MM.1S (cell line): ENCODE measurements at regions not wholly inside any gene's neighbourhood (a gene's known extent, or its start where the extent isn't known, plus 50 kb on each side); places are given as distances from the start of the nearest gene placed in this dataset.

Experiments used
- DNase-seq: peaks from one replicate; pipeline ENCODE4 v3.0.0-alpha.2; 2015
- H2AFZ ChIP-seq: fragments of 300-600 bp; sonication (generic); 2 replicates; pipeline ENCODE4 v1.6.0; 2016; ENCODE audit warnings: antibody characterized with exemption, low read length
- H3F3A ChIP-seq: fragments of 300-600 bp; sonication (generic); 2 replicates; pipeline ENCODE4 v1.6.1; 2016; ENCODE audit warnings: mild to moderate bottlenecking, antibody characterized with exemption, low read length, moderate library complexity, mixed read lengths; ENCODE audit not compliant: insufficient read depth
- H3K27ac ChIP-seq: fragments of 300-600 bp; sonication (generic); 2 replicates; pipeline ENCODE4 v1.5.1; 2016; ENCODE audit warnings: mild to moderate bottlenecking, low read length
- H3K27me3 ChIP-seq: fragments of 300-600 bp; sonication (generic); replicated peaks from 2 replicates; pipeline ENCODE4 v1.6.0; 2016; ENCODE audit warnings: low read length; ENCODE audit not compliant: insufficient read depth
- H3K36me3 ChIP-seq: fragments of 300-600 bp; sonication (generic); replicated peaks from 2 replicates; pipeline ENCODE4 v1.6.1; 2016; ENCODE audit warnings: mild to moderate bottlenecking, low read length, mixed read lengths; ENCODE audit not compliant: insufficient read depth
- H3K4me1 ChIP-seq: fragments of 300-600 bp; sonication (generic); 2 replicates; pipeline ENCODE4 v1.6.1; 2016; ENCODE audit warnings: low read length, mixed read lengths
- H3K4me2 ChIP-seq: fragments of 300-600 bp; sonication (generic); 2 replicates; pipeline ENCODE4 v1.6.0; 2016; ENCODE audit warnings: low read depth, low read length
- H3K4me3 ChIP-seq: fragments of 300-600 bp; sonication (generic); 2 replicates; pipeline ENCODE4 v1.5.1; 2016; ENCODE audit warnings: low read length, mixed read lengths
- H3K79me2 ChIP-seq: fragments of 300-600 bp; sonication (generic); 2 replicates; pipeline ENCODE4 v1.6.1; 2016; ENCODE audit warnings: mixed run types, low read length, mixed read lengths
- H3K9ac ChIP-seq: fragments of 300-600 bp; sonication (generic); 2 replicates; pipeline ENCODE4 v1.6.1; 2016; ENCODE audit warnings: low read length, mixed read lengths
- H3K9me2 ChIP-seq: fragments of 300-600 bp; sonication (generic); replicated peaks from 2 replicates; pipeline ENCODE4 v1.6.1; 2016; ENCODE audit warnings: mild to moderate bottlenecking, low read length, mixed read lengths; ENCODE audit not compliant: insufficient read depth
- H3K9me3 ChIP-seq: fragments of 300-600 bp; sonication (generic); replicated peaks from 2 replicates; pipeline ENCODE4 v1.6.1; 2016; ENCODE audit warnings: mild to moderate bottlenecking, low read length, mixed read lengths; ENCODE audit not compliant: insufficient read depth
- H4K20me1 ChIP-seq: fragments of 300-600 bp; sonication (generic); 2 replicates; pipeline ENCODE4 v1.6.1; 2016; ENCODE audit warnings: mild to moderate bottlenecking, low read length, moderate library complexity, mixed read lengths; ENCODE audit not compliant: insufficient read depth
- CTCF ChIP-seq: fragments of 300-600 bp; sonication (generic); IDR thresholded peaks from 2 replicates; pipeline ENCODE4 v1.5.1; 2016; ENCODE audit warnings: antibody characterized with exemption, low read length, mixed read lengths
- EZH2 ChIP-seq: fragments of 300-600 bp; sonication (generic); optimal IDR thresholded peaks from 2 replicates; pipeline ENCODE3; 2017; ENCODE audit warnings: low read depth, mild to moderate bottlenecking, antibody characterized with exemption, low read length, mixed read lengths
- EZH2phosphoT487 ChIP-seq: fragments of 300-600 bp; sonication (generic); IDR thresholded peaks from 2 replicates; pipeline ENCODE4 v1.6.1; 2018; ENCODE audit warnings: antibody characterized with exemption, low read length

DNA sequence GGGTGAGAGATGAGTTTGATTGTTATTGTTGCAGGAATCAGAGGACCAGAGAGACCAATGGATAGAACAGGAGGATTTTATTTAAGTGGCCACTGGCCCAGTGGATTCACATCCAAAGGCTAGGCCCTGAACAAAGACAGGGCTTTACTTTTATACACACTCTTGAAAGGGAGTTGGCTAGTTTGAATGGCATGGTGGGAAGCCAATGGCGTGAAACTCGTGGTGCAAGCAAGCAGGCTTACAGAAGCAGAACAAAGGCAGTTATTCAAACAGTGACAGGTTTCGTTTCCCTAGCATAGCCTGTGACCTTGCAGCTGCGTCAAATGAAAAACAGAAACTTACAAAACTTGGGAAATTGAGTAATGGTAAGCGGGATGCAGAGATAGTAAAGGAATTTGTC is 110.2 kb upstream of the PRDX4 start:
- H3K9me3 ChIP-seq, result no peaks in the 10 kb centered on the region
- H3K27me3 ChIP-seq, result no peaks in the 10 kb centered on the region
- no peak overlapping the region for H3K4me3 ChIP-seq
- TF ChIP-seq EZH2 (no peak), EZH2phosphoT487 (no peak), CTCF (no peak)
- no peaks in the 10 kb centered on the region for H3K79me2 ChIP-seq
- peak; percentile 57 for DNase-seq
- no peaks in the 10 kb centered on the region for H3K9me2 ChIP-seq
- H3K4me1 ChIP-seq, result no peaks in the 10 kb centered on the region
- no peak overlapping the region for H3K9ac ChIP-seq
- H3K4me2 ChIP-seq, result peak overlapping the region; percentile 47; the same call in 1 of the 2 replicates
- H4K20me1 ChIP-seq, result no peaks in the 10 kb centered on the region
- H3K27ac ChIP-seq, result peak overlapping the region; percentile 31
- H3F3A ChIP-seq, result no peaks in the 10 kb centered on the region
- H3K36me3 ChIP-seq, result no peaks in the 10 kb centered on the region
- peak overlapping the region; percentile 56 for H2AFZ ChIP-seq

DNA sequence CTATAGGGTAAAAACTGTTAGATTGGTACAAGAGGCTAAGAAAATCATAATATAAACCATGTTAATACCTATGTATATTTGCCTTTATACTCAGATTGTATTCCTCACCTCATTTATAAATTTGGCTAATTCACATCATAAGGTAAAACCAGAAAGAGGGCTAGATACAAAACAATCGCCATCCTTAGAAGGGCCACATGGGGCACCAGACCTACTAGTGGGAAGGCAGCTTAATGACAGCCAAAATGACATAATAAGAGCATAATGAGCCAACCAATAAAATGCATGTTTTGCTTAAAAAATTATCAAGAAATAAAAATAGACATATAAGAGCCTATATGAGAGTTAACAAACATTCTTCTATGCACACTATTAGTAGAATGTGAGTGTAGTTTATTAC is 107.3 kb upstream of the PRDX4 start:
- Histone ChIP-seq H3K9ac (no peak overlapping the region), H3K27ac (no peak overlapping the region), H2AFZ (no peak overlapping the region), H3K4me2 (no peak overlapping the region), H3K9me2 (no peaks in the 10 kb centered on the region), H3K36me3 (no peaks in the 10 kb centered on the region), H3K4me3 (no peak overlapping the region), H3K27me3 (no peaks in the 10 kb centered on the region), H3K4me1 (no peaks in the 10 kb centered on the region), H3F3A (no peaks in the 10 kb centered on the region), H4K20me1 (no peaks in the 10 kb centered on the region), H3K9me3 (no peaks in the 10 kb centered on the region), H3K79me2 (no peaks in the 10 kb centered on the region)
- DNase-seq, result no peak
- TF ChIP-seq EZH2phosphoT487, result no peak
- no peak for TF ChIP-seq CTCF
- TF ChIP-seq EZH2, result no peak

DNA sequence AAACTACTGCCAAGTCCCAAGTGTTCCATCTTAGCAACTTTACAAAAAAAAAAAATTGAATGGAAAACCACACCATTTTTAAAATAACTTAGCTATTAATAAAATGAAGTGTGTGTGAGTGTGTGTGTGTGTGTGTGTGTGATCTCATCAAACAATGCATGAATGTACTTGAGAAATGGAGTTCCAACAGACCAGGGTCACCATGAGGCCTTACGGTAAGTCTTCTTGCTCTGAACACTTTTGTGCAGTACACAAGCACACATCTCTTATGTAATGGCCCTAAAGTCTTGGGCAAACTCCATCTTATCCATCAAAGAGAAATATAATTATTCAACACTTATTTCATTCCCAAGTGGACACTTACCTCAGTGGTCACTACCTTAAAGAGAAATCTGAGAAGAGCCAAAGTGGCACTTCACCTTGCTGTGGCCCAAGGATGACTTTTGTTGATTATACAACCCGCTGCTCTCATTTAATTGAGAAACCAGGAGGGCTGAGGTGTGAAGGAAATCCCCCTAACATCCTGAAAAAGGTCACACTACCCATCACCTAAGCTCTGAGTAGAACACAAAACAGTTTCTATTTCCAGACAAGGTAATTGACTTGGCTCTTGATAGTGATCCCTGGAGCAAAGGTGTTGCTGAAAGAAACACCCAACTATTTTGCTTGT is 96.5 kb upstream of the PRDX4 start:
- no peak overlapping the region for H3K9ac ChIP-seq
- no peaks in the 10 kb centered on the region for H4K20me1 ChIP-seq
- no peaks in the 10 kb centered on the region for H3K4me1 ChIP-seq
- no peaks in the 10 kb centered on the region for H3K9me3 ChIP-seq
- H3F3A ChIP-seq, result no peaks in the 10 kb centered on the region
- no peak overlapping the region for H3K4me3 ChIP-seq
- no peak overlapping the region for H3K4me2 ChIP-seq
- no peak for DNase-seq
- no peaks in the 10 kb centered on the region for H3K36me3 ChIP-seq
- no peak for TF ChIP-seq CTCF
- no peak for TF ChIP-seq EZH2phosphoT487
- no peak for TF ChIP-seq EZH2
- no peak overlapping the region for H2AFZ ChIP-seq
- H3K27me3 ChIP-seq, result no peaks in the 10 kb centered on the region
- no peak overlapping the region for H3K27ac ChIP-seq
- H3K79me2 ChIP-seq, result no peaks in the 10 kb centered on the region
- H3K9me2 ChIP-seq, result no peaks in the 10 kb centered on the region
